A549 (cell line): ENCODE measurements at regions not wholly inside any gene's neighbourhood (a gene's known extent, or its start where the extent isn't known, plus 50 kb on each side); places are given as distances from the start of the nearest gene placed in this dataset.
"Not testable (repeated sequence)": the region's sequence is repeated elsewhere in the genome, so short reads cannot be mapped to it uniquely, and the experiment has no call there.

Source experiments
- BHLHE40 ChIP-seq: IDR thresholded peaks from 2 replicates; pipeline ENCODE4 v1.6.1; 2012; ENCODE audit warnings: low read depth, low read length, inconsistent platforms
- ESRRA ChIP-seq: fragments of 150-350 bp; IDR thresholded peaks from 2 replicates; pipeline ENCODE4 v1.6.1; 2014; ENCODE audit warnings: mild to moderate bottlenecking, low read length, borderline replicate concordance
- FOSL2 ChIP-seq, 2 experiments: fragments of 450-650 bp in 1 of 2; fragments of >200 bp in 1 of 2; sonication (Bioruptor Twin) in 1 of 2; formaldehyde crosslinking; IDR thresholded peaks; 2 replicates each; pipeline versions ENCODE4 v1.5.0 to v1.6.1; 2016 to 2020; ENCODE audit warnings: mild to moderate bottlenecking in 1 of 2, moderate library complexity in 1 of 2
- RFX5 ChIP-seq: fragments of 450-650 bp; IDR thresholded peaks from 2 replicates; pipeline ENCODE4 v1.7.1; 2014; ENCODE audit warnings: antibody characterized with exemption, mild to moderate bottlenecking, moderate library complexity
- SREBF2 ChIP-seq: fragments of 450-650 bp; IDR thresholded peaks from 2 replicates; pipeline ENCODE4 v1.6.1; 2014; ENCODE audit warnings: mild to moderate bottlenecking, moderate library complexity
- TF ChIP-seq, protein P1 (sequence below): fragments of >200 bp; sonication (Bioruptor Twin); formaldehyde crosslinking; IDR thresholded peaks from 3 replicates; pipeline ENCODE4 v1.5.1; 2016
- TF ChIP-seq, protein P2 (sequence below): IDR thresholded peaks from 2 replicates; pipeline ENCODE4 v1.6.1; 2012

DNA sequence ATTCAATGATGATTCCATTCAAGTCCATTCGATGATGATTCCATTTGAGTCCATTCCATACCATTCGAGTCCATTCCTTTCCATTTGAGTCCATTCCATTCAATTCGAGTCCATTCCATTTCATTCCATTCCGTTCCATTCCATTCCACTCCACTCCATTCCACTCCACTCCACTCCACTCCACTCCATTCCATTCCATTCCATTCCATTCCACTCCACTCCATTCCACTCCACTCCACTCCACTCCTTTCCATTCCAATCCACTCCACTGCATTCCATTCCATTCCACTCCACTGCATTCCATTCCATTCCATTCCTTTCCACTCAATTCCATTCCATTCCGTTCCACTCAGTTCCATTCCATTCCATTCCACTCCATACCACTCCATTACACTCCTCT, 625.6 kb downstream of the TP53TG3F start:
- TF ChIP-seq, protein P1, sequence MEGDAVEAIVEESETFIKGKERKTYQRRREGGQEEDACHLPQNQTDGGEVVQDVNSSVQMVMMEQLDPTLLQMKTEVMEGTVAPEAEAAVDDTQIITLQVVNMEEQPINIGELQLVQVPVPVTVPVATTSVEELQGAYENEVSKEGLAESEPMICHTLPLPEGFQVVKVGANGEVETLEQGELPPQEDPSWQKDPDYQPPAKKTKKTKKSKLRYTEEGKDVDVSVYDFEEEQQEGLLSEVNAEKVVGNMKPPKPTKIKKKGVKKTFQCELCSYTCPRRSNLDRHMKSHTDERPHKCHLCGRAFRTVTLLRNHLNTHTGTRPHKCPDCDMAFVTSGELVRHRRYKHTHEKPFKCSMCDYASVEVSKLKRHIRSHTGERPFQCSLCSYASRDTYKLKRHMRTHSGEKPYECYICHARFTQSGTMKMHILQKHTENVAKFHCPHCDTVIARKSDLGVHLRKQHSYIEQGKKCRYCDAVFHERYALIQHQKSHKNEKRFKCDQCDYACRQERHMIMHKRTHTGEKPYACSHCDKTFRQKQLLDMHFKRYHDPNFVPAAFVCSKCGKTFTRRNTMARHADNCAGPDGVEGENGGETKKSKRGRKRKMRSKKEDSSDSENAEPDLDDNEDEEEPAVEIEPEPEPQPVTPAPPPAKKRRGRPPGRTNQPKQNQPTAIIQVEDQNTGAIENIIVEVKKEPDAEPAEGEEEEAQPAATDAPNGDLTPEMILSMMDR = not testable (repeated sequence)
- TF ChIP-seq, protein P2, sequence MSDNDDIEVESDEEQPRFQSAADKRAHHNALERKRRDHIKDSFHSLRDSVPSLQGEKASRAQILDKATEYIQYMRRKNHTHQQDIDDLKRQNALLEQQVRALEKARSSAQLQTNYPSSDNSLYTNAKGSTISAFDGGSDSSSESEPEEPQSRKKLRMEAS = not testable (repeated sequence)
- TF ChIP-seq FOSL2 (IDR thresholded peaks at IDR 0.05); FOSL2 (CRISPR knock-in tag; IDR thresholded peaks at IDR 0.05); ESRRA; SREBF2; BHLHE40; RFX5: not testable (repeated sequence)
